ENCODE measurements at regions not wholly inside any gene's neighbourhood (a gene's known extent, or its start where the extent isn't known, plus 50 kb on each side); places are given as distances from the start of the nearest gene placed in this dataset.

DNA sequence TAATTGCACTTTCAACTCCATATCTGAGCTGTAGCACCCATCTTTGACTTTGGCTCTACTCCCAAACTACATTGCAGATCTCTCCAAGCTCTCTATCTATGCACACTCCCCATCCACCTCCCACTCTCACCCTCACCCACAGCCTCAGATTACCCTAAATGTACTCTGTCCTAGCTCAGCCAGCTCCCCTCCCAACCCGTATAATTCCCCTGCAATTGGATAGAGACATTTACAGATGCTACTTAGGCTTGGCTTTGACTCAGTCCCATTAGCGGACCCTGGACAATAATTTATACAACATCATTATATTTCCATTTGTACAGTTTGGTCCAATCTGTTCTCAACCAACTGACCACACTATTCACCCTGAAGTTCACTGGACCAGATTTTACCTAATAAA is 338.9 kb upstream of the ANO3 start:
- TF ChIP-seq, protein P1, sequence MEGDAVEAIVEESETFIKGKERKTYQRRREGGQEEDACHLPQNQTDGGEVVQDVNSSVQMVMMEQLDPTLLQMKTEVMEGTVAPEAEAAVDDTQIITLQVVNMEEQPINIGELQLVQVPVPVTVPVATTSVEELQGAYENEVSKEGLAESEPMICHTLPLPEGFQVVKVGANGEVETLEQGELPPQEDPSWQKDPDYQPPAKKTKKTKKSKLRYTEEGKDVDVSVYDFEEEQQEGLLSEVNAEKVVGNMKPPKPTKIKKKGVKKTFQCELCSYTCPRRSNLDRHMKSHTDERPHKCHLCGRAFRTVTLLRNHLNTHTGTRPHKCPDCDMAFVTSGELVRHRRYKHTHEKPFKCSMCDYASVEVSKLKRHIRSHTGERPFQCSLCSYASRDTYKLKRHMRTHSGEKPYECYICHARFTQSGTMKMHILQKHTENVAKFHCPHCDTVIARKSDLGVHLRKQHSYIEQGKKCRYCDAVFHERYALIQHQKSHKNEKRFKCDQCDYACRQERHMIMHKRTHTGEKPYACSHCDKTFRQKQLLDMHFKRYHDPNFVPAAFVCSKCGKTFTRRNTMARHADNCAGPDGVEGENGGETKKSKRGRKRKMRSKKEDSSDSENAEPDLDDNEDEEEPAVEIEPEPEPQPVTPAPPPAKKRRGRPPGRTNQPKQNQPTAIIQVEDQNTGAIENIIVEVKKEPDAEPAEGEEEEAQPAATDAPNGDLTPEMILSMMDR (IDR thresholded peaks at IDR 0.05): no peak
- TF ChIP-seq POLR2A (IDR thresholded peaks at IDR 0.05): no peak

Measured in adrenal gland (tissue), 5 donors.